ENCODE measurements at regions not wholly inside any gene's neighbourhood (a gene's known extent, or its start where the extent isn't known, plus 50 kb on each side); places are given as distances from the start of the nearest gene placed in this dataset.

DNA sequence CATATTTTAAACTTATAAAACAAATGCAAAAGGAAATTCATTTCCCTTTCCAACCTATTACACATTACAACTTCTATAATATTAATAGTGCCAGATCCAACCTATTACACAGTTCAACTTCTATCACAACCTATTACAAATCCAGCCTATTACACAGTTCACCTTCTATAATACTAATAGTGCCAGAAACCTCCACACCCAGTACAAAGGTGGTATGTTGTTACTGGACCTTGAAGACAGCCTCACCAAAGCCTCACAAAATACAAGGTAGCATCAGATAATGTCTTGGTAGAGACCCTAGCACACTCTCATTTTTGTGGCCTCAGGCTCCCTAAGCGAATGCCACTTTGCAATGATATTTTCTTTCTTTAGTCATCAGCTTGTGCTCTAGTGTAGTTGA is 68.7 kb upstream of the PELI2 start:
- H3K4me2 ChIP-seq (ENCODE audit: low read depth, low read length, poor library complexity, severe bottlenecking): no peak overlapping the region
- H3K27ac ChIP-seq (ENCODE audit: low read length): no peak overlapping the region
- no peaks in the 10 kb centered on the region for H3K9me3 ChIP-seq (ENCODE audit: low read length)
- no peak overlapping the region for H2AFZ ChIP-seq (ENCODE audit: low read length)
- no peaks in the 10 kb centered on the region for H4K20me1 ChIP-seq (ENCODE audit: insufficient read depth, low read depth, low read length)
- no peaks in the 10 kb centered on the region for H3K4me1 ChIP-seq (ENCODE audit: low read length)
- DNase-seq: no peak
- H3K79me2 ChIP-seq (ENCODE audit: low read length): no peaks in the 10 kb centered on the region
- H3K27me3 ChIP-seq (ENCODE audit: low read length): no peaks in the 10 kb centered on the region
- no peaks in the 10 kb centered on the region for H3K36me3 ChIP-seq (ENCODE audit: insufficient read depth, low read length)
- H3K9ac ChIP-seq (ENCODE audit: low read length): no peak overlapping the region
- no peak overlapping the region for H3K4me3 ChIP-seq (ENCODE audit: low read length)
- H3K9me2 ChIP-seq (replicated peaks; ENCODE audit: insufficient read depth, low read length): no peaks in the 10 kb centered on the region

DNA sequence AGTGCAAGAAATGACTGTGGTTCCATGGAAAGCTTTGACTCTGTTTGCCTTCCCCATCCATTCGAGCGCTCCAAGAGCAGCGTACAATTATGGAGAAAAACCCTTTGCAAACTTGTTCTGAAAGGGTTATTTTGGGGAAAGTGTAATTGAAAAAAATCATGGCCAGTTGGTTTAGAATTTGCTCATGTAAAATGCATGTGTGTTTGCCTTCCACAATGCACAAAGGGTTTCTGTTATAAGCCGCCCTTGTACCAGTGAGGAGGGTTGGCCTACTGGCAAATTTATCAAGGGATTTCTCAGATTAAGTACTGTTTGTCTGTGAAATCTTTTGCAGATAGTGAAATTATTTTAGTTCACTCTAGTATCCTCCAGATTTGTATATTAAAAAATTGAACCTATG is 62.7 kb upstream of the PELI2 start:
- H3K27me3 ChIP-seq (ENCODE audit: low read length): no peaks in the 10 kb centered on the region
- no peak overlapping the region for H3K9ac ChIP-seq (ENCODE audit: low read length)
- H2AFZ ChIP-seq (ENCODE audit: low read length): no peak overlapping the region
- H3K27ac ChIP-seq (ENCODE audit: low read length): no peak overlapping the region
- H3K79me2 ChIP-seq (ENCODE audit: low read length): no peaks in the 10 kb centered on the region
- H3K4me1 ChIP-seq (ENCODE audit: low read length): no peaks in the 10 kb centered on the region
- H3K4me3 ChIP-seq (ENCODE audit: low read length): no peak overlapping the region
- H3K36me3 ChIP-seq (ENCODE audit: insufficient read depth, low read length): no peaks in the 10 kb centered on the region
- H3K9me3 ChIP-seq (ENCODE audit: low read length): no peaks in the 10 kb centered on the region
- no peak for DNase-seq
- H3K4me2 ChIP-seq (ENCODE audit: low read depth, low read length, poor library complexity, severe bottlenecking): no peak overlapping the region
- no peaks in the 10 kb centered on the region for H3K9me2 ChIP-seq (replicated peaks; ENCODE audit: insufficient read depth, low read length)
- no peaks in the 10 kb centered on the region for H4K20me1 ChIP-seq (ENCODE audit: insufficient read depth, low read depth, low read length)

DNA sequence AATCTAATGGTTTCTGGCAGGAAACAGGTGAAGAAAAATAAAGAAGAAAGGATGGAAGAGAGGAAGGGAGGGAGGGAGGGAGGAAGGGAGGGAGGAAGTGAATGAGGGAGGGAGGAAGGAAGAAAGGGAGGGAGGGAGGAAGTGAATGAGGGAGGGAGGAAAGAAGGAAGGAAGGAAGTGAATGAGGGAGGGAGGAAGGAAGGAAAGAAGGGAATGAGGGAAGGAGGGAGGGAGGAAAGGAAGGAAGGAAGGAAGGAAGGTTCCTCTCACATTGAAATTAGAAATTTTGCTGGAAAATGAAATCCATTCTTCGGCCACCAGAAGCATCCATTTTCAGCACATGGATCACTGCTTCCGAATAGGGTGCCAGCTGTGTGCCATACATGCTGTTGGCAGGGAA is 62.2 kb upstream of the PELI2 start:
- Histone ChIP-seq H3K27ac (ENCODE audit: low read length) (no peak overlapping the region), H3K79me2 (ENCODE audit: low read length) (no peaks in the 10 kb centered on the region), H3K9ac (ENCODE audit: low read length) (no peak overlapping the region), H3K36me3 (ENCODE audit: insufficient read depth, low read length) (no peaks in the 10 kb centered on the region), H2AFZ (ENCODE audit: low read length) (no peak overlapping the region), H4K20me1 (ENCODE audit: insufficient read depth, low read depth, low read length) (no peaks in the 10 kb centered on the region), H3K9me3 (ENCODE audit: low read length) (no peaks in the 10 kb centered on the region), H3K4me2 (ENCODE audit: low read depth, low read length, poor library complexity, severe bottlenecking) (no peak overlapping the region), H3K4me1 (ENCODE audit: low read length) (no peaks in the 10 kb centered on the region), H3K27me3 (ENCODE audit: low read length) (no peaks in the 10 kb centered on the region), H3K4me3 (ENCODE audit: low read length) (no peak overlapping the region), H3K9me2 (replicated peaks; ENCODE audit: insufficient read depth, low read length) (no peaks in the 10 kb centered on the region)
- DNase-seq: no peak

DNA sequence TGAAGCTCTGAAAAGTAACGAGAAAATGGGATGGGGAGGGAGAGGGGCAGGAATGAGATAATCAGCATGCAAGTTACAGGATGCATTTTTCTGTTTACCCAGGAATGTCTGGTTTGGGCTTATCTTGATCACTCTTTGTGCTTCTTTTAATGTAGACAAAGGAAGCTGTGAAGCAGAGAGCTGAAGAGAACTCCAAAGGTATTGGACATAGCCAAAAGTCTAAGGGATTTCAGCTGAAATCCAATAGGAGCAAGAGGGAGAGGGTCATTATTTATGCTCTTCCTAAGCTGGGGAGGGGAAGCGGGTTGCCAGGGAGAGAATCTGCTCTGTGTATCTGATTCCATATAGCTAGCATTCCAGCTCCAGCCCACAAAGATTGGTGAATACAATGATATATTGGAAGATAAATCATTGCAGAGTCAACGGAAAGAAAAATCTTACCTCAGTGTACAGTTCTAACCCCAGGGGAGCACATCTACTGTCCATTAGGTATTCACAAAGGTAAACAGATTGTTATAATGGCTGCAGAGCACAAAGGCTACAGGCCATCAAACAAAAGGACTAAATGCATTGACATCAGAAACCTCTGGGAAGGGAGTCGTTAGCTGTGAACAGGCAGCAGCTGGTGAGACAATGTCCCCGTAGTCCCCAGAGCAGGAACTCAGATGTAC is 61.0 kb upstream of the PELI2 start:
- Histone ChIP-seq H3K9me2 (replicated peaks; ENCODE audit: insufficient read depth, low read length) (no peaks in the 10 kb centered on the region), H2AFZ (ENCODE audit: low read length) (no peak overlapping the region), H3K4me3 (ENCODE audit: low read length) (no peak overlapping the region), H3K27ac (ENCODE audit: low read length) (no peak overlapping the region), H3K79me2 (ENCODE audit: low read length) (no peaks in the 10 kb centered on the region), H3K36me3 (ENCODE audit: insufficient read depth, low read length) (no peaks in the 10 kb centered on the region), H3K4me2 (ENCODE audit: low read depth, low read length, poor library complexity, severe bottlenecking) (no peak overlapping the region), H3K9ac (ENCODE audit: low read length) (no peak overlapping the region), H3K9me3 (ENCODE audit: low read length) (no peaks in the 10 kb centered on the region), H3K4me1 (ENCODE audit: low read length) (no peaks in the 10 kb centered on the region), H4K20me1 (ENCODE audit: insufficient read depth, low read depth, low read length) (no peaks in the 10 kb centered on the region), H3K27me3 (ENCODE audit: low read length) (no peaks in the 10 kb centered on the region)
- no peak for DNase-seq

DNA sequence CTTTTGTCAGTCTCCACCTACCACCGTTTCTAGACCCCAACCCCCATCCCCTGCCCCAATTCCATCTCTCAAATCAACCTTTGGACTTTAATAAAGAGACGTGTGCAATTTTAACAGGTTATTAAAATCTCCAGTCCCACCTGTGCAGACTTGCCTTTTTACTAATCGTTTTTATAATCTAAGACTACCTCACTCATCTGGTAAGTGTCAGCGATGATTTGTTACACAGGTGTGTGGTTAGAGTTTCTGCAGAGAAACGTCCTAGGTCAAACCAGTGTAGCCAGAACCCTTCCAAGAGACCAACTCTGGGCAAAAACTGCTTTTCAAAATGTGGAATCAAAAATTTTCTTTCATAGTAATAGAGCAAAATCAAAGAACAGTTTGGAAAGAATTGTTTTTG is 60.4 kb upstream of the PELI2 start:
- H3K4me3 ChIP-seq (ENCODE audit: low read length): no peak overlapping the region
- no peak for DNase-seq
- H4K20me1 ChIP-seq (ENCODE audit: insufficient read depth, low read depth, low read length): no peaks in the 10 kb centered on the region
- H3K4me1 ChIP-seq (ENCODE audit: low read length): no peaks in the 10 kb centered on the region
- no peaks in the 10 kb centered on the region for H3K36me3 ChIP-seq (ENCODE audit: insufficient read depth, low read length)
- H3K9ac ChIP-seq (ENCODE audit: low read length): no peak overlapping the region
- no peak overlapping the region for H3K27ac ChIP-seq (ENCODE audit: low read length)
- H3K4me2 ChIP-seq (ENCODE audit: low read depth, low read length, poor library complexity, severe bottlenecking): no peak overlapping the region
- H3K9me2 ChIP-seq (replicated peaks; ENCODE audit: insufficient read depth, low read length): no peaks in the 10 kb centered on the region
- no peaks in the 10 kb centered on the region for H3K9me3 ChIP-seq (ENCODE audit: low read length)
- H3K79me2 ChIP-seq (ENCODE audit: low read length): no peaks in the 10 kb centered on the region
- no peak overlapping the region for H2AFZ ChIP-seq (ENCODE audit: low read length)
- no peaks in the 10 kb centered on the region for H3K27me3 ChIP-seq (ENCODE audit: low read length)

DNA sequence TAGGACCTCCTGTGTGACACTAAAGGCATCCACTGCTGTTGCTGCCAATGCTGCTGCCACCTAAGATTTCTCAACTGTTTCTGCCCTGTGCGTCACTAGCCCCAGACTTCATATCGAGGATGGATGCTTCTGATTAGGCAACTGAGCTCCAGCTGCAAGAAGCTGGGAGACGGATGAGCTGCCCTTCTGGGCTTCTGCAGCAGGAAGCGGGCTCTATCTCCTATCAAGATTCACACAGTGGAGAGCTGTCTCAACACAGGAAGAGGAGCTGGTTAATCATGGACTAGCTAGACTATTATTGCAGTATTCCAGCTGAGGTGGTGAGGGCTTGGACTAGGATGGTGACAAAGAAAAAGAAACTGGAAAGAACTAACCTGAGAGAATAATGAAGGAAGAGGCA is 59.2 kb upstream of the PELI2 start:
- Histone ChIP-seq H3K27ac (ENCODE audit: low read length) (no peak overlapping the region), H3K79me2 (ENCODE audit: low read length) (no peaks in the 10 kb centered on the region), H3K27me3 (ENCODE audit: low read length) (no peaks in the 10 kb centered on the region), H3K4me1 (ENCODE audit: low read length) (no peaks in the 10 kb centered on the region), H3K9me3 (ENCODE audit: low read length) (no peaks in the 10 kb centered on the region), H3K4me3 (ENCODE audit: low read length) (no peak overlapping the region), H3K36me3 (ENCODE audit: insufficient read depth, low read length) (no peaks in the 10 kb centered on the region), H3K9ac (ENCODE audit: low read length) (no peak overlapping the region), H3K4me2 (ENCODE audit: low read depth, low read length, poor library complexity, severe bottlenecking) (no peak overlapping the region), H3K9me2 (replicated peaks; ENCODE audit: insufficient read depth, low read length) (no peaks in the 10 kb centered on the region), H2AFZ (ENCODE audit: low read length) (no peak overlapping the region), H4K20me1 (ENCODE audit: insufficient read depth, low read depth, low read length) (no peaks in the 10 kb centered on the region)
- DNase-seq: no peak

DNA sequence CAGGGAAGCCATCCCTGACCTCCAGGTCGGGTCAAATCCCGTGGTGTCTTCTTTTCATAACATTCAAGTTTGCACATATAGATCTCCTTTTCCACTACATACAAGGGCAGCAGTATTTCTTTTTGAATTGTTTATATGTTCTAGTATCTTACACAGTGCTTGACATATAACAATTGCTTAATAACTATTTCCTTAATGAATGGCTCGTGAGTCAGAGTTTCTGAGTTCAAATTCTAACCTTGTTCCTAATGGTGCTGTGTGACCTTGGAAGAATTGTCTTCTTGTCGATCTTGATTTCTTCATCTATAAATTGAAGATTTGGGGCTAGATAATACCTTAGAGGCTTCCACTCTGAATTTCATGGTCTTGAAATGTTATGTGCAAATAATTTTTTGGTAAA is 57.2 kb upstream of the PELI2 start:
- Histone ChIP-seq H3K27me3 (ENCODE audit: low read length) (no peaks in the 10 kb centered on the region), H3K9me3 (ENCODE audit: low read length) (no peaks in the 10 kb centered on the region), H3K4me1 (ENCODE audit: low read length) (no peaks in the 10 kb centered on the region), H3K27ac (ENCODE audit: low read length) (no peak overlapping the region), H3K9me2 (replicated peaks; ENCODE audit: insufficient read depth, low read length) (no peaks in the 10 kb centered on the region), H4K20me1 (ENCODE audit: insufficient read depth, low read depth, low read length) (no peaks in the 10 kb centered on the region), H3K79me2 (ENCODE audit: low read length) (no peaks in the 10 kb centered on the region), H3K4me3 (ENCODE audit: low read length) (no peak overlapping the region), H3K9ac (ENCODE audit: low read length) (no peak overlapping the region), H3K36me3 (ENCODE audit: insufficient read depth, low read length) (no peaks in the 10 kb centered on the region), H3K4me2 (ENCODE audit: low read depth, low read length, poor library complexity, severe bottlenecking) (no peak overlapping the region), H2AFZ (ENCODE audit: low read length) (no peak overlapping the region)
- DNase-seq: no peak

DNA sequence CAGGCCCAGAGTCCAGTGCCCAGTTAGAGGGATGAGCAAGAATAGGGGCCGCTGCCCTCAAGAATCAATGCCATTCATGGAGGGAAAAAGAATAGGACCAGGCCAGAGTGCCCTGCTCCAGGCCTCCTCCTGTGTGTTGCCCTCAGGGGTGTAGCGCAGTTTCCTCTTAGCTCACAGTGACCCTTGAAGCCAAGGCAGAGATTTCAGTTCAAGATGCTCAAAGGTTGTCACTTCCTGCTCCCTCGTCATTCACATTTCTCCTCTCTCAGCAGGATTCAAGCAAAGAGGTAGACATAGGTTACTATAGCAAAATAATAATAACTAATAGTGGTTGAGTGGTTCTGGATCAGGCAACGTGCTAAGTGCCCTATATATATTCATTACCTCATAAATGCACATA is 55.1 kb upstream of the PELI2 start:
- H3K9me3 ChIP-seq (ENCODE audit: low read length): no peaks in the 10 kb centered on the region
- H3K27ac ChIP-seq (ENCODE audit: low read length): no peak overlapping the region
- H3K79me2 ChIP-seq (ENCODE audit: low read length): no peaks in the 10 kb centered on the region
- H3K36me3 ChIP-seq (ENCODE audit: insufficient read depth, low read length): no peaks in the 10 kb centered on the region
- no peak overlapping the region for H3K4me2 ChIP-seq (ENCODE audit: low read depth, low read length, poor library complexity, severe bottlenecking)
- H4K20me1 ChIP-seq (ENCODE audit: insufficient read depth, low read depth, low read length): no peaks in the 10 kb centered on the region
- no peak overlapping the region for H2AFZ ChIP-seq (ENCODE audit: low read length)
- no peaks in the 10 kb centered on the region for H3K9me2 ChIP-seq (replicated peaks; ENCODE audit: insufficient read depth, low read length)
- no peak for DNase-seq
- no peaks in the 10 kb centered on the region for H3K4me1 ChIP-seq (ENCODE audit: low read length)
- no peaks in the 10 kb centered on the region for H3K27me3 ChIP-seq (ENCODE audit: low read length)
- H3K9ac ChIP-seq (ENCODE audit: low read length): no peak overlapping the region
- no peak overlapping the region for H3K4me3 ChIP-seq (ENCODE audit: low read length)

DNA sequence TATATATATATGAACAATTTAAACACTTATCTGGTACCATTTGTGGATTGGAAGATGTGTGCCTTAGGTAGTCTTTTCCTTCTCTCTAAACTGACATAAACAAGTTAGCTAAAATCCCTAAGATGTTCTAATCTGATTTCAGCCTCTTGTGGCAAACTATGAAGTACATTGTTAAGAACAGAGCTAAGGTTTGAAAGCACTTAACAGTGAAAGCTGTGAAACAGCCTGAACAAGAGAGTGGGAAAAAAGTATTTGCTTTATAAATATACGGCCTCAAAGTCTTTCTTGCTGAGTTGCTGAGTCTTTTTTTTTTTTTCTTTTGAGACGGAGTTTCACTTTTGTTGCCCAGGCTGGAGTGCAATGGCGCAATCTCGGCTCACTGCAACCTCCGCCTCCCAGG is 53.7 kb upstream of the PELI2 start:
- Histone ChIP-seq H3K79me2 (ENCODE audit: low read length) (no peaks in the 10 kb centered on the region), H3K4me1 (ENCODE audit: low read length) (no peaks in the 10 kb centered on the region), H3K9me2 (replicated peaks; ENCODE audit: insufficient read depth, low read length) (no peaks in the 10 kb centered on the region), H3K36me3 (ENCODE audit: insufficient read depth, low read length) (no peaks in the 10 kb centered on the region), H3K4me3 (ENCODE audit: low read length) (no peak overlapping the region), H4K20me1 (ENCODE audit: insufficient read depth, low read depth, low read length) (no peaks in the 10 kb centered on the region), H3K27me3 (ENCODE audit: low read length) (no peaks in the 10 kb centered on the region), H2AFZ (ENCODE audit: low read length) (no peak overlapping the region), H3K27ac (ENCODE audit: low read length) (no peak overlapping the region), H3K9ac (ENCODE audit: low read length) (no peak overlapping the region), H3K9me3 (ENCODE audit: low read length) (no peaks in the 10 kb centered on the region), H3K4me2 (ENCODE audit: low read depth, low read length, poor library complexity, severe bottlenecking) (no peak overlapping the region)
- DNase-seq: no peak

Measured in Karpas-422 (cell line).